ENCODE measurements at regions not wholly inside any gene's neighbourhood (a gene's known extent, or its start where the extent isn't known, plus 50 kb on each side); places are given as distances from the start of the nearest gene placed in this dataset.
A peak's percentile ranks its signal among the peaks of the same experiment; 100 is the strongest.

DNA sequence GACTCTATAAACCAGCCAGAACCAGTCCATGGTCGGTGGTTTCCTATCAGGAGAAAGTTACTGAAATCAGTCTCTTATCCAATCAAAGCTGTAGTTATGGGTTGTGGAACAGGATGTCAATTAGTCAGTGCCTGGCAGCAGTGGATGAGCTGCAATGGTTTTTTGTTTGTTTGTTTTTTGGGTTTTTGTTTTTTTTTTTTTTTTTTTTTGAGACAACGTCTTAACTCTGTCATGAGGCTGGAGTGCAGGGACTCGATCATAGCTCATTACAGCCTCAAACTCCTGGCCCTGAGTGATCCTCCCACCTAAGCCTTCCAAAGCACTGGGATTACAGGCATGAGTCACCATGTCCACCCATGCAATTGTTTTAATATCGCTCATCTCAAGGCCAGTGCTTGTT lies 113.3 kb upstream of the CAND1 start:
- peak; percentile 27 to 51 (median 39) for DNase-seq

DNA sequence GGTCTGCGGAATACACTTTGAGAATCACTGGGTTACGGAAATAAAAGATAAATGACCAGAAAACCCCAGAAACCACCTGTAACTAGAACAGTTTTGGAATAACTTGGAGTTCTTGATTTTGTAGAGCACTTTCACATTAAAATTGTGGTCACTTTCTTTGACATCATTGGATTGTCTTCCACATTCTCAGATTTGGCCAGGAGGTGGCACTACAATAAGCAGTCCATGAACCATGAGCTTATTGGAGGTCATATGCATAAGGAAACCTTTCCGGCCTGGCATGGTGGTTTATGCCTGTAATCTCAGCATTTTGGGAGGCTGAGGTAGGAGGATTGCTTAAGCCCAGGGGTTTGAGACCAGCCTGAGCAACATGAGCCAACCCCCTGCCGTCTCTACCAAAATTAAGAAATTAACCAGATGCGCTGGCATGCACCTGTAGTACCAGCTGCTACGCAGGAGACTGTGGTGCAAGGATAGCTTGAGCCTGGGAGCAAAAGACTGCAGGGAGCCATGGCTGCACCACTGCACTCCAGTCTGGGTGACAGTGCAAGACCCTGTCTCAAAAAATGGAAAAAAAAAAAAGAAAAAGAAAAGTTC lies 107.7 kb upstream of the CAND1 start:
- DNase-seq: peak; percentile 53 to 58 (median 55)

DNA sequence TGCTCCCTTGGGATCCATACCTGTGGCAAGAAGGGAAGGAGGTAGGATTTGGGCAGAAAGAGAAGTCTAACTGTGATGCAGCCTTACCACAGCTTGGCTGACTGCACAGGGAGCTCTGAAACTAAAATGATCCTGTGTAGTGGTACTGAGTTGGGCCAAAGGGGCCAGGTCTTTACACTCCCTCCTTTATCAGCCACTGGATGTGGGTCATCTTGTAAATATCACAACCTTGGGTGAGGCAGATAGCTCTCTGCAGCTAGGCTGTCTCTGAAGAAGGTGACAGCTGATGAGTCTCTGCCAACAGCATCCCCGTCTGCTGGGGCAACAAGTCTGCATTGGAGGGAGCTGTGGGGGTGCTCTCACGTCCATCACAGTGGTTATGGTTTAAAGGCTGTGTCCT lies 95.9 kb upstream of the CAND1 start:
- no peak for DNase-seq

DNA sequence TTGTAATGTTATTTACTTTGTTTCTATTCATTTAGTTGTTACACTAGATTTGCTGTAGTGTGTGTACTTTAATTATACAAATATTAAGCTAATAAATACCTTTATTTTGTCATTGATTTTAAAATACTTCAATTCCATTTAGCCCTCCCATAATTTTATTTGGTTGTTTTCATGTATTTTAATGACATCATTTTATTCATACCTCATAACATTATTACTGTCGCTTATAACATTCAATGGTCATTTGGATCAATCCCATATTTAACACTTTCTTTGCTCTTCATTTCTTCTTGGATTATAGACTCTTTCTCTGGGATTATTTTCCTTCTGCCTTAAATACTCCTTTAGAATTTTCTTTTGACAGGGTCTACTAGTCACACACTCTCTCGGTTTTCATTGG lies 86.6 kb upstream of the CAND1 start:
- no peak for DNase-seq

DNA sequence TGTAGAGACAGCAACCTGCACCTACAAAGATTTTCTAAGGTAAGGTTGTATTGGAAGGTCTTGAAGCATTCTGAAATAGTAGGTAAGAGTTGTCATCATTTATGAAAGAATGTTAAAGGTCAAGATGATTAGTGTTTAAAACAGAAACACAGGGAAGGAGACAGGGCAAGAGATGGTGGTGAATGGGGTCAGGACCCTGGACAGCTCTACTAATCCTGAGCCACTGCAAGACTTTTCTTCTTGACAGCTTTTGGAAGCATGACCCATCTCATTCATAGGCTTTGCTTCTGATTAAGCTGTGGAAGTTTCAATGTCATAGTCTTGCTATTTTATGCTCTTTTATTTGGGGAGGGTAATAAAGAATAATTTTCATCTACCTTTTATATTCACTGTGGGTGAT lies 75.5 kb upstream of the CAND1 start:
- DNase-seq: peak; percentile 14 to 46 (median 18)

DNA sequence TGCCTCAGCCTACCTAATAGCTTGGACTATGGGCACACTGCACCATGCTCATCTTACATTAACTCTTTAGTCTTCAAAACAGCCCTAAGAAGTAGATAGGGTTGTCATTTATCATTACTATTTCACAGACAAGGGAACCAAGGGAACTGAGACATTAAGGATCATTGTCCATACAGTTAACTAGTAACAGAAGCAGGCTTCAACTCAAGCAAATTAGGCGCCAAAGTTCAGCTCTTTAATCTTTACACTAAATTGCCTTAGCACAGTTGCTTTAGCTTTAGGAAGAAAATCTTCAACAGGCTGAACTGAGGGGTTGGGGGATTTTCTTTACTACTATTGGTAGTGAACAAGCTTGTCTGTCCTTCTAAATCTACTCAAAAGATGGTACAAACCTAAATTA lies 68.8 kb upstream of the CAND1 start:
- no peak for DNase-seq

DNA sequence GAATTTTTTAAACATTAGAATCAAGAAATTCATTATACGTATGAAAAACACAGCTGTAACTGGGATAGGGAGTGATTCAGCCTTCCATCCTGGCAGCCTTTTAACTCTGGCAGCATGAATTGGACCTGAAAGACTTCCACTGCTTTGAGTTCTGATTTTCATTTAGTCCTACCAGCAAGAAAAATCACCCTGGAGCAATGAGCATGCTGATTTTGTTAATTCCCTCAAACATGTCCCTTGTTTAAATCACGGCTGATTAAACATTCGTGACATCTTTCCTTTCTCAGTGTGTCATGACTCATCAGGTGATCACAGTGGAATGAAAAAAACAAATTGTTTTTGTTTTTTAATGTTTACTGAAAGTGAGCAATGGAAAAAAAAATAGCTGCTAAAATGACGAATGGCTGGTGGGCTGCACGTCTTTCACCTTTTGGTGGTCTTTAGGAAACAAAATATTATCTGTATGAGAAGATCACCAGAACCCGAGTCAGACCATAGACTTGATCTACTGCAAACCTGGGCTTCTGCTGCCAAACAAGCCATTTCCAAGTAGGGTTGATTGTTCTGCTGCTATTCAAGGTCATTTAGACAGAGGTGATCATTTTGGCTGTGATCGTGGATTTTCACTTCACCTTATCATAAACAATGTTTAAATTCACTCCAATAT lies 67.0 kb upstream of the CAND1 start:
- DNase-seq: no peak

DNA sequence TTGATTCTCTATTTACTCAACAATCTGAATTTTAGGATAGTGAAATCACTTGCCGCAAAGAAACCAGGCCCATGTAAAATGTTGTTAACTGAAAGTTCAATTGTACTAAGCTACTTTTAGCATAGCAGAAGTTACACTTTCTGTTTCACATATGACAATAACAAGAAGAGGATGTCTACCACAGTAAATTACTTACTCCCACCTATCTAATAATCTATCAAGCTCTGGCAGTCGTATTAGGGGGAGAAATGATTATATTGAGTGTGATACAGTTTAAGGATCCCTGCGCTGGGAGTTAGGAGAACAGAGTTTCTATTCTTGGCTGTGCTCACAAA lies 66.5 kb upstream of the CAND1 start:
- DNase-seq: no peak

DNA sequence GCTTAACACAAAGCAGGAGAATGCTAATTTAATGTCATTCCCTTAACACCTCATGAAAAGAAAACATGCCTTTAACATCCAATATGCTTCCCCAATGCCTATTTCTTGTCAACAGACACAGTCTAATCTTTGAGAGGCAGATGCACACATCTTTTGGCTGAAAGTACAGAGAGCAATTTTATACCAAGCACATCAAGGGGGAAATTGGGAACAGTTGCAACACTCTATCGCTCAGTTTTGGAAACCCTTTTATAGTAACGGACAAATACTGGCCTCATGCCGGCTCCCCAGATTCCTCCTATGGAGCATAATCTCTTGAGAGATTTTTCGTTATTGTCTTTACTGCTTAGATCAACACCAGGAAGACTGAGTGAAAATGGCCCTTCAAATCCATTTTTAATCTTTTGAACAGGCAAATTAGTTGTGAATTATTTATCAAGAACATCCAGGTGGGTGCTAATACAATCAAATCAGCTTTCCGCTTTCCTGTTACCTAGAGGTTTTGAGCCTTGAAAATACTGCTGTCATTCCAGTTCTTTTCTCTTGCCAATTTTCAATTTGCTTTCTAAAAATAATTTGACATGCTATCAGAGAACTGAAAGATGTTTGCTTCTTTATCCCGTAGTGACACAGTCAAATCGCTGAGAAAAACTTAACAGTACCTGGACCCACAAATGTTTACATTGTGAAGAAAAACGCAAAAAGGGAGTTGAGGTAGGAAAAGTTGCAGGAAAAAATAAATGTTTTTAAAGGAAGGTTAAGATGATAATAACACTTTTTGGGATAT lies 60.7 kb upstream of the CAND1 start:
- DNase-seq: no peak

DNA sequence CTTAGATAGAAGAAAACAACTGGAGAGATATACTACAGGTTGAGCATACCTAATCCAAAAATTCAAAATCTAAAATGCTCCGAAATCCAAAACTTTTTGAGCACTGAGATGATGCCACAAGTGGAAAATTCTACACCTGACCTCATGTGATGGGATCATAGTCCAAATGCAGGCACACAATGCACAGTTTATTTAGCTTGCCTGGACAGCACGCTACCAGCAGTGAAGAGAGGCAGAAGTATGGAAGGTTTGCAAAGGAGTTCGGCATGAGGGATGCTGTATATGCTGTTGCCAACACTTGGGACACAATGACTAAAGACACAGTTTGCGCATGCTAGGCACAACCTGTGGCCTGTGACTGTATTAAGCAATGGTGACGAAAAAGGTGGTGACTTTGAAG lies 58.1 kb upstream of the CAND1 start:
- DNase-seq: no peak

DNA sequence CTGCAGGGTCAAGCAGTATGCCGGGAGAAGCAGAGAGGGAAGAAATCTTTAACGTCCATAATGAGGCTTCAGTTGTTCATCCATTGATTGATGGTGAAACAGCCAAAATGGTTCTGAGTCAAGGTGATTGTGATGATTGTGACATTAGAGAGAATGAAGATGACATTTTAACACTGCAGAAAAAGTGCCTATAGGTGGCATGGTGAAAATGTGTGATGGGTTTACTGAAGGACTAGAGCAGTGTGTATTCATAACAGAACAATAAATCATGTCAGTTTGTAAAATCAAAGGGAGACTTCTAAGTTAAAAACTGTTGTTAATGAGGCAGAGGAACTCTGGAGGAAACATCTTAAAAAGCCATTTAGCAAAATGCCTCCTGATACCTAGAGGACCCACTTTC lies 57.7 kb upstream of the CAND1 start:
- no peak for DNase-seq

DNA sequence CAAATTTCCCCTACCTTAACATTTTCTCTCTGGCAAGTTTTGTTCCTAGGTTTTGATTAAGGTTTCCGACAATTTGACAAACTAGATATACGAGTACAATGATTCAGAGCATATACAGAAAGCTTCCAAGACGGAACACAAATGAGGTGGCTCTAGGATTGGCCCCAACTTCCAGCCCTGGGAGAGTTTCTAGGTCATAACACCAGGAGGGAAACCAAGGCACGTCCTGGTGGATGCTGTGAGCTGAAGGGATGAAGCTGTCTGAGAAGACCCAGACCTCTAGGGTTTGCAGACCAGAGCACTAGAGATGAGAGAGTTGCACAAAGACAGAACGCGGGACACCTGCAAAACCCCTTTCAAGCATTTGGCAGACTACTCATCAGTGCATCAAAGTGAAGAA lies 51.5 kb upstream of the CAND1 start:
- no peak for DNase-seq

Measured in suppressor macrophage treated with lipopolysaccharide for 1 hour (primary cell).